Esophagus squamous epithelium (tissue), 4 donors: ENCODE measurements at regions not wholly inside any gene's neighbourhood (a gene's known extent, or its start where the extent isn't known, plus 50 kb on each side); places are given as distances from the start of the nearest gene placed in this dataset.

Experiments
- CTCF ChIP-seq, 6 experiments: fragments of 450-650 bp in 4 of 6; fragments of 200-600 bp in 2 of 6; sonication (generic) in 2 of 6; IDR thresholded peaks; one replicate each; pipeline ENCODE4 v1.5.1; 2016 to 2019; ENCODE audit warnings: antibody characterized with exemption in 6 of 6, mild to moderate bottlenecking in 4 of 6, moderate library complexity in 4 of 6
- POLR2A ChIP-seq, 4 donors: fragments of 450-650 bp; IDR thresholded peaks; one replicate each; pipeline ENCODE4 v1.6.1; 2017; ENCODE audit warnings: antibody characterized with exemption in 4 of 4, mild to moderate bottlenecking in 4 of 4, moderate library complexity in 3 of 4

- TF ChIP-seq POLR2A (IDR thresholded peaks at IDR 0.05) (no peak), CTCF (IDR thresholded peaks at IDR 0.05) (no peak)
Observed at GRCh38 chr5:105274079-105274478, 1711.5 kb upstream of the NUDT12 start.
